ENCODE measurements at regions not wholly inside any gene's neighbourhood (a gene's known extent, or its start where the extent isn't known, plus 50 kb on each side); places are given as distances from the start of the nearest gene placed in this dataset.

GRCh38 chr16:51542981-51543815 is 392.1 kb upstream of the SALL1 start:
- Histone ChIP-seq H3K4me1 (ENCODE audit: control insufficient read depth, insufficient read depth, low read length, unreplicated experiment) (peaks cover 25% of the 10 kb centered on the region), H2AFZ (ENCODE audit: low read length, unreplicated experiment) (no peak overlapping the region), H3K4me3 (ENCODE audit: low read depth, low read length) (no peak overlapping the region), H3K79me2 (ENCODE audit: control insufficient read depth, insufficient read depth, low read length, unreplicated experiment) (no peaks in the 10 kb centered on the region), H3K27me3 (ENCODE audit: insufficient read depth, low read length) (no peaks in the 10 kb centered on the region), H3K36me3 (ENCODE audit: insufficient read depth, low read length) (no peaks in the 10 kb centered on the region), H3K27ac (ENCODE audit: low read depth, low read length) (no peak overlapping the region)

GRCh38 chr16:51540259-51540658 is 389.2 kb upstream of the SALL1 start:
- no peak overlapping the region for H2AFZ ChIP-seq (ENCODE audit: low read length, unreplicated experiment)
- H3K27ac ChIP-seq (ENCODE audit: low read depth, low read length): peak overlapping the region; percentile 91
- no peaks in the 10 kb centered on the region for H3K27me3 ChIP-seq (ENCODE audit: insufficient read depth, low read length)
- no peaks in the 10 kb centered on the region for H3K79me2 ChIP-seq (ENCODE audit: control insufficient read depth, insufficient read depth, low read length, unreplicated experiment)
- H3K36me3 ChIP-seq (ENCODE audit: insufficient read depth, low read length): no peaks in the 10 kb centered on the region
- H3K4me3 ChIP-seq (ENCODE audit: low read depth, low read length): no peak overlapping the region
- H3K4me1 ChIP-seq (ENCODE audit: control insufficient read depth, insufficient read depth, low read length, unreplicated experiment): peaks cover 26% of the 10 kb centered on the region

GRCh38 chr16:51538707-51539498 is 387.8 kb upstream of the SALL1 start:
- Histone ChIP-seq H2AFZ (ENCODE audit: low read length, unreplicated experiment) (peak overlapping the region; percentile 76), H3K27me3 (ENCODE audit: insufficient read depth, low read length) (no peaks in the 10 kb centered on the region), H3K4me3 (ENCODE audit: low read depth, low read length) (peak overlapping the region; percentile 53; the same call in 1 of the 2 replicates), H3K27ac (ENCODE audit: low read depth, low read length) (peak overlapping the region; percentile 91), H3K4me1 (ENCODE audit: control insufficient read depth, insufficient read depth, low read length, unreplicated experiment) (peaks cover 26% of the 10 kb centered on the region), H3K79me2 (ENCODE audit: control insufficient read depth, insufficient read depth, low read length, unreplicated experiment) (no peaks in the 10 kb centered on the region), H3K36me3 (ENCODE audit: insufficient read depth, low read length) (no peaks in the 10 kb centered on the region)

GRCh38 chr16:51535591-51535990 is 384.5 kb upstream of the SALL1 start:
- Histone ChIP-seq H3K27ac (ENCODE audit: low read depth, low read length) (no peak overlapping the region), H3K36me3 (ENCODE audit: insufficient read depth, low read length) (no peaks in the 10 kb centered on the region), H3K4me1 (ENCODE audit: control insufficient read depth, insufficient read depth, low read length, unreplicated experiment) (peaks cover 25% of the 10 kb centered on the region), H3K79me2 (ENCODE audit: control insufficient read depth, insufficient read depth, low read length, unreplicated experiment) (no peaks in the 10 kb centered on the region), H3K27me3 (ENCODE audit: insufficient read depth, low read length) (no peaks in the 10 kb centered on the region), H3K4me3 (ENCODE audit: low read depth, low read length) (no peak overlapping the region), H2AFZ (ENCODE audit: low read length, unreplicated experiment) (no peak overlapping the region)

- no peaks in the 10 kb centered on the region for H3K36me3 ChIP-seq (ENCODE audit: insufficient read depth, low read length)
- no peak overlapping the region for H2AFZ ChIP-seq (ENCODE audit: low read length, unreplicated experiment)
- peaks cover 3% of the 10 kb centered on the region for H3K4me1 ChIP-seq (ENCODE audit: control insufficient read depth, insufficient read depth, low read length, unreplicated experiment)
- no peaks in the 10 kb centered on the region for H3K79me2 ChIP-seq (ENCODE audit: control insufficient read depth, insufficient read depth, low read length, unreplicated experiment)
- H3K27ac ChIP-seq (ENCODE audit: low read depth, low read length): no peak overlapping the region
- H3K27me3 ChIP-seq (ENCODE audit: insufficient read depth, low read length): no peaks in the 10 kb centered on the region
- H3K4me3 ChIP-seq (ENCODE audit: low read depth, low read length): no peak overlapping the region
Observed at GRCh38 chr16:51532551-51532950, 381.5 kb upstream of the SALL1 start.

- H2AFZ ChIP-seq (ENCODE audit: low read length, unreplicated experiment): no peak overlapping the region
- no peak overlapping the region for H3K4me3 ChIP-seq (ENCODE audit: low read depth, low read length)
- H3K36me3 ChIP-seq (ENCODE audit: insufficient read depth, low read length): no peaks in the 10 kb centered on the region
- H3K4me1 ChIP-seq (ENCODE audit: control insufficient read depth, insufficient read depth, low read length, unreplicated experiment): peaks cover 3% of the 10 kb centered on the region
- no peaks in the 10 kb centered on the region for H3K79me2 ChIP-seq (ENCODE audit: control insufficient read depth, insufficient read depth, low read length, unreplicated experiment)
- no peak overlapping the region for H3K27ac ChIP-seq (ENCODE audit: low read depth, low read length)
- H3K27me3 ChIP-seq (ENCODE audit: insufficient read depth, low read length): no peaks in the 10 kb centered on the region
Observed at GRCh38 chr16:51531271-51531670, 380.2 kb upstream of the SALL1 start.

- no peak overlapping the region for H2AFZ ChIP-seq (ENCODE audit: low read length, unreplicated experiment)
- no peaks in the 10 kb centered on the region for H3K36me3 ChIP-seq (ENCODE audit: insufficient read depth, low read length)
Observed at GRCh38 chr16:51527349-51527748, 376.3 kb upstream of the SALL1 start.

GRCh38 chr16:51526621-51527020 is 375.6 kb upstream of the SALL1 start:
- Histone ChIP-seq H3K4me1 (ENCODE audit: control insufficient read depth, insufficient read depth, low read length, unreplicated experiment) (no peaks in the 10 kb centered on the region), H2AFZ (ENCODE audit: low read length, unreplicated experiment) (no peak overlapping the region), H3K27me3 (ENCODE audit: insufficient read depth, low read length) (no peaks in the 10 kb centered on the region), H3K79me2 (ENCODE audit: control insufficient read depth, insufficient read depth, low read length, unreplicated experiment) (no peaks in the 10 kb centered on the region), H3K27ac (ENCODE audit: low read depth, low read length) (no peak overlapping the region), H3K36me3 (ENCODE audit: insufficient read depth, low read length) (no peaks in the 10 kb centered on the region), H3K4me3 (ENCODE audit: low read depth, low read length) (no peak overlapping the region)

More at GRCh38 chr16:51527349-51527748, 376.3 kb upstream of the SALL1 start:
- Histone ChIP-seq H3K27ac (ENCODE audit: low read depth, low read length) (no peak overlapping the region), H3K4me3 (ENCODE audit: low read depth, low read length) (no peak overlapping the region), H3K79me2 (ENCODE audit: control insufficient read depth, insufficient read depth, low read length, unreplicated experiment) (no peaks in the 10 kb centered on the region), H3K27me3 (ENCODE audit: insufficient read depth, low read length) (no peaks in the 10 kb centered on the region), H3K4me1 (ENCODE audit: control insufficient read depth, insufficient read depth, low read length, unreplicated experiment) (peaks cover under 1% of the 10 kb centered on the region)

- Histone ChIP-seq H3K4me3 (ENCODE audit: low read depth, low read length) (no peak overlapping the region), H3K4me1 (ENCODE audit: control insufficient read depth, insufficient read depth, low read length, unreplicated experiment) (no peaks in the 10 kb centered on the region)
Observed at GRCh38 chr16:51524555-51525373, 373.7 kb upstream of the SALL1 start.

GRCh38 chr16:51524070-51524469 is 373.0 kb upstream of the SALL1 start:
- Histone ChIP-seq H3K79me2 (ENCODE audit: control insufficient read depth, insufficient read depth, low read length, unreplicated experiment) (no peaks in the 10 kb centered on the region), H3K27ac (ENCODE audit: low read depth, low read length) (no peak overlapping the region), H3K36me3 (ENCODE audit: insufficient read depth, low read length) (no peaks in the 10 kb centered on the region), H2AFZ (ENCODE audit: low read length, unreplicated experiment) (no peak overlapping the region), H3K4me1 (ENCODE audit: control insufficient read depth, insufficient read depth, low read length, unreplicated experiment) (no peaks in the 10 kb centered on the region), H3K27me3 (ENCODE audit: insufficient read depth, low read length) (no peaks in the 10 kb centered on the region), H3K4me3 (ENCODE audit: low read depth, low read length) (no peak overlapping the region)

More at GRCh38 chr16:51524555-51525373, 373.7 kb upstream of the SALL1 start:
- Histone ChIP-seq H2AFZ (ENCODE audit: low read length, unreplicated experiment) (no peak overlapping the region), H3K27ac (ENCODE audit: low read depth, low read length) (no peak overlapping the region), H3K27me3 (ENCODE audit: insufficient read depth, low read length) (no peaks in the 10 kb centered on the region), H3K79me2 (ENCODE audit: control insufficient read depth, insufficient read depth, low read length, unreplicated experiment) (no peaks in the 10 kb centered on the region), H3K36me3 (ENCODE audit: insufficient read depth, low read length) (no peaks in the 10 kb centered on the region)
